ENCODE measurements at regions not wholly inside any gene's neighbourhood (a gene's known extent, or its start where the extent isn't known, plus 50 kb on each side); places are given as distances from the start of the nearest gene placed in this dataset.

- no peaks in the 10 kb centered on the region for H3K9me3 ChIP-seq (ENCODE audit: control insufficient read depth, low read length)
- no peak overlapping the region for H3K4me3 ChIP-seq (ENCODE audit: low read length)
- DNase-seq (ENCODE audit: low read depth) = no peak
- no peaks in the 10 kb centered on the region for H3K27me3 ChIP-seq (replicated peaks; ENCODE audit: control insufficient read depth, insufficient read depth, low read length)
- no peak overlapping the region for H3K9ac ChIP-seq (ENCODE audit: low read length)
- H3K4me1 ChIP-seq (ENCODE audit: control insufficient read depth, insufficient read depth, low read length) = no peaks in the 10 kb centered on the region
- no peaks in the 10 kb centered on the region for H3K36me3 ChIP-seq (ENCODE audit: control insufficient read depth, insufficient read depth, low read length, severe bottlenecking)
Observed at GRCh38 chr14:82720431-82720830, 1186.8 kb upstream of the SEL1L start.

GRCh38 chr14:82720946-82721345 lies 1187.3 kb upstream of the SEL1L start:
- Histone ChIP-seq H3K27me3 (replicated peaks; ENCODE audit: control insufficient read depth, insufficient read depth, low read length) (no peaks in the 10 kb centered on the region), H3K36me3 (ENCODE audit: control insufficient read depth, insufficient read depth, low read length, severe bottlenecking) (no peaks in the 10 kb centered on the region), H3K4me3 (ENCODE audit: low read length) (no peak overlapping the region), H3K4me1 (ENCODE audit: control insufficient read depth, insufficient read depth, low read length) (no peaks in the 10 kb centered on the region), H3K9ac (ENCODE audit: low read length) (no peak overlapping the region), H3K9me3 (ENCODE audit: control insufficient read depth, low read length) (no peaks in the 10 kb centered on the region)
- DNase-seq (ENCODE audit: low read depth) = no peak

- H3K9me3 ChIP-seq (ENCODE audit: control insufficient read depth, low read length) = no peaks in the 10 kb centered on the region
- H3K4me3 ChIP-seq (ENCODE audit: low read length) = no peak overlapping the region
- no peaks in the 10 kb centered on the region for H3K36me3 ChIP-seq (ENCODE audit: control insufficient read depth, insufficient read depth, low read length, severe bottlenecking)
- no peak for DNase-seq (ENCODE audit: low read depth)
- no peak overlapping the region for H3K9ac ChIP-seq (ENCODE audit: low read length)
- no peaks in the 10 kb centered on the region for H3K4me1 ChIP-seq (ENCODE audit: control insufficient read depth, insufficient read depth, low read length)
- H3K27me3 ChIP-seq (replicated peaks; ENCODE audit: control insufficient read depth, insufficient read depth, low read length) = no peaks in the 10 kb centered on the region
Observed at GRCh38 chr14:82724316-82724715, 1190.7 kb upstream of the SEL1L start.

- H3K36me3 ChIP-seq (ENCODE audit: control insufficient read depth, insufficient read depth, low read length, severe bottlenecking) = no peaks in the 10 kb centered on the region
- DNase-seq (ENCODE audit: low read depth) = no peak
- H3K4me3 ChIP-seq (ENCODE audit: low read length) = no peak overlapping the region
- no peaks in the 10 kb centered on the region for H3K27me3 ChIP-seq (replicated peaks; ENCODE audit: control insufficient read depth, insufficient read depth, low read length)
- H3K4me1 ChIP-seq (ENCODE audit: control insufficient read depth, insufficient read depth, low read length) = no peaks in the 10 kb centered on the region
- H3K9me3 ChIP-seq (ENCODE audit: control insufficient read depth, low read length) = no peaks in the 10 kb centered on the region
- no peak overlapping the region for H3K9ac ChIP-seq (ENCODE audit: low read length)
Observed at GRCh38 chr14:82725213-82725612, 1191.6 kb upstream of the SEL1L start.

GRCh38 chr14:82731526-82731925 lies 1197.9 kb upstream of the SEL1L start:
- Histone ChIP-seq H3K36me3 (ENCODE audit: control insufficient read depth, insufficient read depth, low read length, severe bottlenecking) (no peaks in the 10 kb centered on the region), H3K27me3 (replicated peaks; ENCODE audit: control insufficient read depth, insufficient read depth, low read length) (no peaks in the 10 kb centered on the region)
- DNase-seq (ENCODE audit: low read depth) = no peak

GRCh38 chr14:82740547-82740946 lies 1206.9 kb upstream of the SEL1L start:
- no peaks in the 10 kb centered on the region for H3K4me1 ChIP-seq (ENCODE audit: control insufficient read depth, insufficient read depth, low read length)

More at GRCh38 chr14:82731526-82731925, 1197.9 kb upstream of the SEL1L start:
- Histone ChIP-seq H3K9me3 (ENCODE audit: control insufficient read depth, low read length) (no peaks in the 10 kb centered on the region), H3K9ac (ENCODE audit: low read length) (no peak overlapping the region), H3K4me1 (ENCODE audit: control insufficient read depth, insufficient read depth, low read length) (no peaks in the 10 kb centered on the region), H3K4me3 (ENCODE audit: low read length) (no peak overlapping the region)

GRCh38 chr14:82755476-82755875 lies 1221.8 kb upstream of the SEL1L start:
- Histone ChIP-seq H3K36me3 (ENCODE audit: control insufficient read depth, insufficient read depth, low read length, severe bottlenecking) (no peaks in the 10 kb centered on the region), H3K4me3 (ENCODE audit: low read length) (no peak overlapping the region), H3K9me3 (ENCODE audit: control insufficient read depth, low read length) (peaks cover 4% of the 10 kb centered on the region), H3K4me1 (ENCODE audit: control insufficient read depth, insufficient read depth, low read length) (no peaks in the 10 kb centered on the region), H3K27me3 (replicated peaks; ENCODE audit: control insufficient read depth, insufficient read depth, low read length) (no peaks in the 10 kb centered on the region), H3K9ac (ENCODE audit: low read length) (no peak overlapping the region)
- no peak for DNase-seq (ENCODE audit: low read depth)

More at GRCh38 chr14:82740547-82740946, 1206.9 kb upstream of the SEL1L start:
- Histone ChIP-seq H3K27me3 (replicated peaks; ENCODE audit: control insufficient read depth, insufficient read depth, low read length) (no peaks in the 10 kb centered on the region), H3K9me3 (ENCODE audit: control insufficient read depth, low read length) (no peaks in the 10 kb centered on the region), H3K4me3 (ENCODE audit: low read length) (no peak overlapping the region), H3K9ac (ENCODE audit: low read length) (no peak overlapping the region), H3K36me3 (ENCODE audit: control insufficient read depth, insufficient read depth, low read length, severe bottlenecking) (no peaks in the 10 kb centered on the region)
- DNase-seq (ENCODE audit: low read depth) = no peak

GRCh38 chr14:82755923-82756322 lies 1222.3 kb upstream of the SEL1L start:
- Histone ChIP-seq H3K4me1 (ENCODE audit: control insufficient read depth, insufficient read depth, low read length) (no peaks in the 10 kb centered on the region), H3K27me3 (replicated peaks; ENCODE audit: control insufficient read depth, insufficient read depth, low read length) (no peaks in the 10 kb centered on the region), H3K9me3 (ENCODE audit: control insufficient read depth, low read length) (peaks cover 4% of the 10 kb centered on the region), H3K9ac (ENCODE audit: low read length) (no peak overlapping the region), H3K4me3 (ENCODE audit: low read length) (no peak overlapping the region), H3K36me3 (ENCODE audit: control insufficient read depth, insufficient read depth, low read length, severe bottlenecking) (no peaks in the 10 kb centered on the region)
- no peak for DNase-seq (ENCODE audit: low read depth)

GRCh38 chr14:82757776-82758175 lies 1224.1 kb upstream of the SEL1L start:
- DNase-seq (ENCODE audit: low read depth) = no peak
- H3K4me1 ChIP-seq (ENCODE audit: control insufficient read depth, insufficient read depth, low read length) = peaks cover 3% of the 10 kb centered on the region
- H3K9me3 ChIP-seq (ENCODE audit: control insufficient read depth, low read length) = peaks cover 4% of the 10 kb centered on the region
- H3K4me3 ChIP-seq (ENCODE audit: low read length) = no peak overlapping the region
- no peaks in the 10 kb centered on the region for H3K27me3 ChIP-seq (replicated peaks; ENCODE audit: control insufficient read depth, insufficient read depth, low read length)
- H3K36me3 ChIP-seq (ENCODE audit: control insufficient read depth, insufficient read depth, low read length, severe bottlenecking) = no peaks in the 10 kb centered on the region
- no peak overlapping the region for H3K9ac ChIP-seq (ENCODE audit: low read length)

- Histone ChIP-seq H3K36me3 (ENCODE audit: control insufficient read depth, insufficient read depth, low read length, severe bottlenecking) (no peaks in the 10 kb centered on the region), H3K4me1 (ENCODE audit: control insufficient read depth, insufficient read depth, low read length) (peaks cover 5% of the 10 kb centered on the region), H3K9me3 (ENCODE audit: control insufficient read depth, low read length) (no peaks in the 10 kb centered on the region), H3K27me3 (replicated peaks; ENCODE audit: control insufficient read depth, insufficient read depth, low read length) (no peaks in the 10 kb centered on the region), H3K4me3 (ENCODE audit: low read length) (no peak overlapping the region), H3K9ac (ENCODE audit: low read length) (no peak overlapping the region)
- no peak for DNase-seq (ENCODE audit: low read depth)
Observed at GRCh38 chr14:82759656-82760055, 1226.0 kb upstream of the SEL1L start.

- Histone ChIP-seq H3K4me1 (ENCODE audit: control insufficient read depth, insufficient read depth, low read length) (peaks cover 15% of the 10 kb centered on the region), H3K27me3 (replicated peaks; ENCODE audit: control insufficient read depth, insufficient read depth, low read length) (no peaks in the 10 kb centered on the region), H3K36me3 (ENCODE audit: control insufficient read depth, insufficient read depth, low read length, severe bottlenecking) (no peaks in the 10 kb centered on the region), H3K9me3 (ENCODE audit: control insufficient read depth, low read length) (no peaks in the 10 kb centered on the region), H3K4me3 (ENCODE audit: low read length) (no peak overlapping the region), H3K9ac (ENCODE audit: low read length) (no peak overlapping the region)
- DNase-seq (ENCODE audit: low read depth) = no peak
Observed at GRCh38 chr14:82766123-82766522, 1232.5 kb upstream of the SEL1L start.

GRCh38 chr14:82766996-82767395 lies 1233.3 kb upstream of the SEL1L start:
- H3K27me3 ChIP-seq (replicated peaks; ENCODE audit: control insufficient read depth, insufficient read depth, low read length) = no peaks in the 10 kb centered on the region
- DNase-seq (ENCODE audit: low read depth) = no peak
- H3K9me3 ChIP-seq (ENCODE audit: control insufficient read depth, low read length) = no peaks in the 10 kb centered on the region
- H3K36me3 ChIP-seq (ENCODE audit: control insufficient read depth, insufficient read depth, low read length, severe bottlenecking) = no peaks in the 10 kb centered on the region
- no peak overlapping the region for H3K4me3 ChIP-seq (ENCODE audit: low read length)
- no peak overlapping the region for H3K9ac ChIP-seq (ENCODE audit: low read length)
- peaks cover 15% of the 10 kb centered on the region for H3K4me1 ChIP-seq (ENCODE audit: control insufficient read depth, insufficient read depth, low read length)

Data from adipocyte (in vitro differentiated cells).